ENCODE measurements at regions not wholly inside any gene's neighbourhood (a gene's known extent, or its start where the extent isn't known, plus 50 kb on each side); places are given as distances from the start of the nearest gene placed in this dataset.

DNA sequence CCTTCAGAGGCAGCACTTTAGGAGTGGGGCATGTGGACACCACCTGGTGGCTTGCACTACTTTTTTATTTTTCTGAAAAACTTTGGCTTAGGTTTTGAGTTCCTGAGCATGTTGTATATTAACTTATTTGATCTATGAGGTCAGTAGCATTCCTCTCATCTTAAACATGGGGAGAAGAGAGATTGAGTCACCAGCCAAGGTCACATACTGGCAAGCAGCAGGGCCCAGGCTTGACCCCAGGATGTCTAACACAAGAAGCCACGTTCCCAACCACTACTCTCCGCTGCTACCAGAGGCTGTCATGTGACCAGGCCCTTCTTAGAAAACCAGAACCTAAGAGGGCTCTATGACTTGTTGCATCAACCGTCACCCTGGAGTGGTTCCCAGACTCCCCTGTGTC lies 210.3 kb upstream of the GPR26 start:
- TF ChIP-seq, protein P1, sequence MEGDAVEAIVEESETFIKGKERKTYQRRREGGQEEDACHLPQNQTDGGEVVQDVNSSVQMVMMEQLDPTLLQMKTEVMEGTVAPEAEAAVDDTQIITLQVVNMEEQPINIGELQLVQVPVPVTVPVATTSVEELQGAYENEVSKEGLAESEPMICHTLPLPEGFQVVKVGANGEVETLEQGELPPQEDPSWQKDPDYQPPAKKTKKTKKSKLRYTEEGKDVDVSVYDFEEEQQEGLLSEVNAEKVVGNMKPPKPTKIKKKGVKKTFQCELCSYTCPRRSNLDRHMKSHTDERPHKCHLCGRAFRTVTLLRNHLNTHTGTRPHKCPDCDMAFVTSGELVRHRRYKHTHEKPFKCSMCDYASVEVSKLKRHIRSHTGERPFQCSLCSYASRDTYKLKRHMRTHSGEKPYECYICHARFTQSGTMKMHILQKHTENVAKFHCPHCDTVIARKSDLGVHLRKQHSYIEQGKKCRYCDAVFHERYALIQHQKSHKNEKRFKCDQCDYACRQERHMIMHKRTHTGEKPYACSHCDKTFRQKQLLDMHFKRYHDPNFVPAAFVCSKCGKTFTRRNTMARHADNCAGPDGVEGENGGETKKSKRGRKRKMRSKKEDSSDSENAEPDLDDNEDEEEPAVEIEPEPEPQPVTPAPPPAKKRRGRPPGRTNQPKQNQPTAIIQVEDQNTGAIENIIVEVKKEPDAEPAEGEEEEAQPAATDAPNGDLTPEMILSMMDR (IDR thresholded peaks at IDR 0.05; ENCODE audit: control extremely low read depth in 1 of 3, insufficient read depth in 1 of 3, low read depth in 1 of 3, low read length in 3 of 3), result no peak
- no peak for TF ChIP-seq POLR2AphosphoS5 (IDR thresholded peaks at IDR 0.05; ENCODE audit: low read depth, low read length)
- no peak for TF ChIP-seq NRF1 (IDR thresholded peaks at IDR 0.05; ENCODE audit: low read depth, low read length)
- no peak for TF ChIP-seq CBX5 (IDR thresholded peaks at IDR 0.05; ENCODE audit: low read depth, low read length)
- TF ChIP-seq RNF2 (IDR thresholded peaks at IDR 0.05; ENCODE audit: borderline replicate concordance, low read depth, low read length, missing control alignments, poor library complexity, severe bottlenecking), result no peak
- TF ChIP-seq POLR2A (IDR thresholded peaks at IDR 0.05; ENCODE audit: control extremely low read depth in 1 of 2, low read depth in 2 of 2, low read length in 2 of 2), result no peak
- no peak for TF ChIP-seq RFX5 (IDR thresholded peaks at IDR 0.05; ENCODE audit: borderline replicate concordance, low read depth, low read length)

All from H1 (cell line).